ENCODE measurements at regions not wholly inside any gene's neighbourhood (a gene's known extent, or its start where the extent isn't known, plus 50 kb on each side); places are given as distances from the start of the nearest gene placed in this dataset.

DNA sequence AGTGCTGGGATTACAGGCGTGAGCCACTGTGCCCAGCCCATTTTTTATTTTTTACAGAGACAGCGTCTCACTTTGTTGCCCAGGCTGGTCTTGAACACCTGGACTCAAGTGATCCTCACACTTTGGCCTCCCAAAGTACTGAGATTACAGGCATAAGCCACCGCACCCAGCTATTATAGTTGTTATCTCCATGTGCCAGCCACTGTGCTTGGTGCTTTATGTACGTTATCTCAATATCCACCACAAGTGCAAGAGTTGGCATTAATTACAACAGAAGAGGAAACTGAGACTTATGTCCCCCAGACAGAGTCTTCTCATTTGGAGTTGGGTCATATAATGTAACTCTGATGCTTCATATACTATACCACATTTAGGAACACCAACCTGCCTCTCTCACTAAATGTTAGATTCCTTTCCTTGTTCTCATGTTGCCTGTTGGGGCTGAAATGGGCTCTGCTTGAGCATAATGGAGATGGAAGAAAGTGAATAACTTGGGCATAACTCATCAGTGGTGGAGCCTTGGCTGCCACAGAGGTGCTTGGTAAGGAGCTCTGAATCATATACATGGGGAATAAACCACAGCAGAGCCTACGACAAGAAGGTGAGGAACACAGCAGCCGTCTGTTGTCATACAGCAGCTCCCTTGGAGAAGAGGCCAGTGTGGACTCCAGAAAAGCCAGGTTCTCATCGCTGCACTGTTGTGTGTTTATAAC is 84.3 kb downstream of the SPRY1 start:
- intact Hi-C loops (cut with DNase I) = no loop called here
- Histone ChIP-seq H3K36me3 (no peaks in the 10 kb centered on the region), H3K27ac (peak overlapping the region in 1 of 4 donors; percentile 9), H3K4me3 (no peak overlapping the region), H3K27me3 (no peaks in the 10 kb centered on the region), H3K9me3 (no peaks in the 10 kb centered on the region), H3K4me1 (peaks cover 0 to 5% (median 0%) of the 10 kb centered on the region in 3 donors)
- no peak for DNase-seq
- no peak for TF ChIP-seq POLR2A (IDR thresholded peaks at IDR 0.05)
- TF ChIP-seq, protein P1, sequence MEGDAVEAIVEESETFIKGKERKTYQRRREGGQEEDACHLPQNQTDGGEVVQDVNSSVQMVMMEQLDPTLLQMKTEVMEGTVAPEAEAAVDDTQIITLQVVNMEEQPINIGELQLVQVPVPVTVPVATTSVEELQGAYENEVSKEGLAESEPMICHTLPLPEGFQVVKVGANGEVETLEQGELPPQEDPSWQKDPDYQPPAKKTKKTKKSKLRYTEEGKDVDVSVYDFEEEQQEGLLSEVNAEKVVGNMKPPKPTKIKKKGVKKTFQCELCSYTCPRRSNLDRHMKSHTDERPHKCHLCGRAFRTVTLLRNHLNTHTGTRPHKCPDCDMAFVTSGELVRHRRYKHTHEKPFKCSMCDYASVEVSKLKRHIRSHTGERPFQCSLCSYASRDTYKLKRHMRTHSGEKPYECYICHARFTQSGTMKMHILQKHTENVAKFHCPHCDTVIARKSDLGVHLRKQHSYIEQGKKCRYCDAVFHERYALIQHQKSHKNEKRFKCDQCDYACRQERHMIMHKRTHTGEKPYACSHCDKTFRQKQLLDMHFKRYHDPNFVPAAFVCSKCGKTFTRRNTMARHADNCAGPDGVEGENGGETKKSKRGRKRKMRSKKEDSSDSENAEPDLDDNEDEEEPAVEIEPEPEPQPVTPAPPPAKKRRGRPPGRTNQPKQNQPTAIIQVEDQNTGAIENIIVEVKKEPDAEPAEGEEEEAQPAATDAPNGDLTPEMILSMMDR (IDR thresholded peaks at IDR 0.05) = no peak
- 78 to 79% methylated on average over 7 of the region's 7 CpGs for WGBS, 2 donors

DNA sequence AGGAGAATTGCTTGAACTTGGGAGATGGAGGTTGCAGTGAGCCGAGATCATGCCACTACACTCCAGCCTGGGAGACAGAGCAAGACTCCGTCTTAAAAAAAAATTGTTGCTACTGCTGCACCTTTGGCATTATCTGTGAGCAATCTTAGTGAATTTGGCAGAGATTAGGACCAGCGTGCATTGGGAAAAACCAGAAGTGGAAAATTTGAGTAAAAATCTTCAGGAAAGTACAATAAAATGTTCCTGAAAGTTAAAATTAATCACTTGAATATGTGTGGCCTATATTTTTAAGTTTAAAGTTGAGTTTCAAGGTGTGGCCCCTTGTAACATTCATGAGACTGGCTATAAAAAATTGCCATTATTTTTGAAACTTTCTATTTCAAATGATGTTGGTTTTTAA is 85.1 kb downstream of the SPRY1 start:
- TF ChIP-seq POLR2A (IDR thresholded peaks at IDR 0.05) = no peak
- TF ChIP-seq, protein P1 (IDR thresholded peaks at IDR 0.05) = no peak
- WGBS, 2 donors = 85 to 97% methylated on average over 3 of the region's 3 CpGs
- Histone ChIP-seq H3K27me3 (no peaks in the 10 kb centered on the region), H3K36me3 (no peaks in the 10 kb centered on the region), H3K4me1 (peaks cover 0 to 5% (median 0%) of the 10 kb centered on the region in 3 donors), H3K9me3 (no peaks in the 10 kb centered on the region), H3K4me3 (no peak overlapping the region), H3K27ac (no peak overlapping the region)
- DNase-seq = no peak
- intact Hi-C loops (cut with DNase I) = no loop called here

DNA sequence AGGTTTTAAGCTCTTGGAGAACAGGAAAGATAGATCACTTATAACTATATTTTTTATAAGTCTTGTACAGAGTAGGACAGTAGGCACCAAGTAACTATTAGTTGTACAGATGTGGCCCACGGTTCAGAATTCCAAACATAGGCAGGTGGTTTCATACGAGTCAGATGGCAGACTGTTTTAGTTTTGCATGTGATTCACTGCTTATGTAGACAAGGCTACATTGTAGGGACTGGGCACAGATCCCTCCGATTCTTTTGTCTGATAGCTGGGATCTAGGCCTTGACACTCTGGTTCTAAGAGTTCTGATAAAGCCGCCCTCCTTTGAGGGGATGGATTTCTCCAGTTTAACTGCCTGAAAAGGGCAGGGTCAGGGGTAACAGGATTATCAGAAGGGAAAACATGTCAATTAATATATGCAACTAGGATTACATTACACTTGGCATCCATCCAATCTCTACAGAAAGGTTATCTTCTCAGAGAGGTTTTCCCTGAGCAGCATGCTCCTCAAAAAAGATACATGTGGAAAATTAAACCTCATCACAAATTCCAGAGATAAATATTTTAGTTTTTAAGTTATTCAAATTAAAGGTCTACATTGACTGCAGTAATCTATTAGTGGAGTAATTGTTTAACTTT is 87.8 kb downstream of the SPRY1 start:
- 83 to 87% methylated on average over 3 to 4 of the region's 4 CpGs for WGBS, 2 donors
- Histone ChIP-seq H3K4me1 (no peaks in the 10 kb centered on the region), H3K4me3 (no peak overlapping the region), H3K27ac (no peak overlapping the region), H3K9me3 (no peaks in the 10 kb centered on the region), H3K36me3 (no peaks in the 10 kb centered on the region), H3K27me3 (no peaks in the 10 kb centered on the region)
- intact Hi-C loops (cut with DNase I) = no loop called here
- DNase-seq = no peak
- no peak for TF ChIP-seq POLR2A (IDR thresholded peaks at IDR 0.05)
- TF ChIP-seq, protein P1 (IDR thresholded peaks at IDR 0.05) = no peak

DNA sequence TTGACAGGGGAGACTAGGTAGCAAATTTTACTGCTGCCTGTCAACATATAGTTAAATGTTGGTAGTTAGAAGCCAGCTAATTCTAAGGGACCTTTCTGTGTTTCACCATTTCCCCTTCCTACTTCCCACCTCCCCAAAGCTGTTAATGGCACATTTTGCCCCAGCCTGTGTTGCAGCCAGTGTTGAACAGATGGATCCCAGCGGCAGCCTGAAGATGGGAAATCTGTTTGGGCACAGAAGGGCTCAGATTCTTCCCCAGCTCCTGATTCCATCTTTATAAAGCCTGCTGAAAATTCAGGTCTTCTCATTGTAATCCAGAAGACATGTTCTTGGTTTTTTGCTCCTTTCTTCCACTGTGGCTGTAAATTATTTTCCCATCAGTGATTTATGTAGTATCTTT is 89.0 kb downstream of the SPRY1 start:
- intact Hi-C loops (cut with DNase I) = no loop called here

DNA sequence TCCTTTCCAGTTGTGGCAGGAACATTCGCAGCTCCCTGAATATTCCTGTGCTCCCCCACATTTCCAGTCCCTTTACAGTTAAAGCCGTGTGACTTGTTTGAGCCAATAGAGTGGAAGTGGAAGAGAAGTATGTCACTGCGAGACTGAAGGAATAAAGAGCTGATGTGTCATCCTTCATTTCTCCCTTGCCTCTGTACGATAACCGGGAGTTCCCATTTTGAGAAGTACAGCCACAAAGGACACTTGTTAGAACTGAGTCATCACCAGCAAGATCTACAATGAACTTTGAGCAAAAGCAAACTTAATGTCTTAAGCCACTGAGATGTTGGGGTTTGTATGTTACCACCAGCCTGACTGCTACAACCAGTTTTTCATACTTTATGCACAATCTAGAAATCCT is 92.3 kb downstream of the SPRY1 start:
- intact Hi-C loops (cut with DNase I) = no loop called here
- no peaks in the 10 kb centered on the region for H3K9me3 ChIP-seq
- 34 to 39% methylated on average over 5 of the region's 5 CpGs for WGBS, 2 donors
- H3K4me1 ChIP-seq = no peaks in the 10 kb centered on the region
- TF ChIP-seq POLR2A (IDR thresholded peaks at IDR 0.05) = no peak
- TF ChIP-seq, protein P1 (IDR thresholded peaks at IDR 0.05) = no peak
- peak overlapping the region in 3 of 4 donors; percentile 58 to 67 (median 63) for H3K27ac ChIP-seq
- no peaks in the 10 kb centered on the region for H3K27me3 ChIP-seq
- H3K4me3 ChIP-seq = no peak overlapping the region
- H3K36me3 ChIP-seq = no peaks in the 10 kb centered on the region
- no peak for DNase-seq

More for the DNA sequence above, 89.0 kb downstream of the SPRY1 start:
- Histone ChIP-seq H3K4me3 (no peak overlapping the region), H3K4me1 (no peaks in the 10 kb centered on the region), H3K27ac (no peak overlapping the region), H3K27me3 (no peaks in the 10 kb centered on the region), H3K9me3 (no peaks in the 10 kb centered on the region), H3K36me3 (no peaks in the 10 kb centered on the region)
- DNase-seq = no peak
- TF ChIP-seq, protein P1 (IDR thresholded peaks at IDR 0.05) = no peak
- no peak for TF ChIP-seq POLR2A (IDR thresholded peaks at IDR 0.05)
- 83 to 86% methylated on average over 1 of the region's 1 CpG for WGBS, 2 donors

Data from esophagus squamous epithelium (tissue), 5 donors.